SU-DHL-6 (cell line): ENCODE measurements at regions not wholly inside any gene's neighbourhood (a gene's known extent, or its start where the extent isn't known, plus 50 kb on each side); places are given as distances from the start of the nearest gene placed in this dataset.

Source experiments
- CTCF ChIP-seq: fragments of 200-600 bp; sonication (generic); IDR thresholded peaks from one replicate; pipeline ENCODE4 v1.5.1; 2017; ENCODE audit warnings: antibody characterized with exemption, mild to moderate bottlenecking, low read length, moderate library complexity; ENCODE audit not compliant: insufficient read depth, poor library complexity, severe bottlenecking
- EZH2phosphoT487 ChIP-seq: fragments of 200-600 bp; sonication (generic), shearing (Covaris generic); conservative IDR thresholded peaks from 2 replicates; pipeline ENCODE4 v1.6.1; 2018; ENCODE audit warnings: mild to moderate bottlenecking, antibody characterized with exemption, low read length, moderate library complexity, mixed read lengths

GRCh38 chr4:181388061-181388460 is 855.1 kb upstream of the TENM3 start:
- TF ChIP-seq CTCF = no peak
- no peak for TF ChIP-seq EZH2phosphoT487
